HL-60 (cell line): ENCODE measurements at regions not wholly inside any gene's neighbourhood (a gene's known extent, or its start where the extent isn't known, plus 50 kb on each side); places are given as distances from the start of the nearest gene placed in this dataset.
"Not testable (repeated sequence)": the region's sequence is repeated elsewhere in the genome, so short reads cannot be mapped to it uniquely, and the experiment has no call there.

Source experiments
- CTCF ChIP-seq: IDR thresholded peaks from one replicate; pipeline ENCODE4 v1.5.1; 2011; ENCODE audit warnings: low read length, control low read depth, inconsistent platforms; ENCODE audit not compliant: insufficient read depth
- GABPA ChIP-seq: IDR thresholded peaks from 2 replicates; pipeline ENCODE4 v1.6.1; 2012; ENCODE audit warnings: low read depth
- POLR2AphosphoS5 ChIP-seq: IDR thresholded peaks from 2 replicates; pipeline ENCODE4 v1.6.1; 2012; ENCODE audit warnings: low read depth
- REST ChIP-seq: IDR thresholded peaks from 2 replicates; pipeline ENCODE4 v1.6.1; 2012; ENCODE audit warnings: low read depth; ENCODE audit not compliant: insufficient replicate concordance
- SPI1 ChIP-seq: IDR thresholded peaks from 2 replicates; pipeline ENCODE4 v1.6.1; 2012; ENCODE audit warnings: low read depth, mild to moderate bottlenecking, borderline replicate concordance

GRCh38 chr17:20842012-20842411, 200.8 kb downstream of the USP22 start:
- not testable (repeated sequence) for TF ChIP-seq CTCF, REST, POLR2AphosphoS5, GABPA, SPI1
